ENCODE measurements at regions not wholly inside any gene's neighbourhood (a gene's known extent, or its start where the extent isn't known, plus 50 kb on each side); places are given as distances from the start of the nearest gene placed in this dataset.

DNA sequence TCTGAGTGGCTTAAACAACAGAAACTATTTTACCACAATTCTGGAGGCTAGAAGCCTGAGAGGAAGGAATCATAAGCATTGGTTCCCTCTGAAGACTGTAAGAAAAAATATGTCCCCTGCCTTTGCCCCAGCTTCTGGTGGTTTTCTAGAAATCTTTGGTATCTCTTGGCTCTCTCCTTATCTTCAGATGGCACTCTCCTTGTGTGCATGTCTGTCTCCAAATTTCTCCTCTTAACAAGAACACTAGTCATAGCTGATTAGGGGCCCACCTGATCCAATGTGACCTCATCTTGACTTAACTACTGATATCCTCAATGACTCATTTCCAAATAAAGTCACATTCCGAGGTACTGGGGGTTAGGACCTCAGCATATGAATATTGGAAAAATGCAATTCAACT lies 635.0 kb upstream of the NR3C2 start:
- intact Hi-C loops (cut with micrococcal nuclease): no loop called here
- Histone ChIP-seq H3K27ac (ENCODE audit: low read length) (no peak overlapping the region), H3K9me3 (ENCODE audit: control insufficient read depth, insufficient read depth, low read length) (no peaks in the 10 kb centered on the region), H3K27me3 (ENCODE audit: control insufficient read depth, insufficient read depth, low read length) (no peaks in the 10 kb centered on the region), H3K36me3 (ENCODE audit: control insufficient read depth, insufficient read depth, low read length) (no peaks in the 10 kb centered on the region), H3K4me3 (ENCODE audit: low read length) (no peak overlapping the region), H3K4me1 (ENCODE audit: control insufficient read depth, insufficient read depth, low read length) (no peaks in the 10 kb centered on the region)
- no peaks in the 10 kb centered on the region for H3K36me3 Mint-ChIP-seq
- H3K4me3 Mint-ChIP-seq: no peak overlapping the region
- no peak for ATAC-seq
- no peaks in the 10 kb centered on the region for H3K4me1 Mint-ChIP-seq
- TF ChIP-seq, protein P1, sequence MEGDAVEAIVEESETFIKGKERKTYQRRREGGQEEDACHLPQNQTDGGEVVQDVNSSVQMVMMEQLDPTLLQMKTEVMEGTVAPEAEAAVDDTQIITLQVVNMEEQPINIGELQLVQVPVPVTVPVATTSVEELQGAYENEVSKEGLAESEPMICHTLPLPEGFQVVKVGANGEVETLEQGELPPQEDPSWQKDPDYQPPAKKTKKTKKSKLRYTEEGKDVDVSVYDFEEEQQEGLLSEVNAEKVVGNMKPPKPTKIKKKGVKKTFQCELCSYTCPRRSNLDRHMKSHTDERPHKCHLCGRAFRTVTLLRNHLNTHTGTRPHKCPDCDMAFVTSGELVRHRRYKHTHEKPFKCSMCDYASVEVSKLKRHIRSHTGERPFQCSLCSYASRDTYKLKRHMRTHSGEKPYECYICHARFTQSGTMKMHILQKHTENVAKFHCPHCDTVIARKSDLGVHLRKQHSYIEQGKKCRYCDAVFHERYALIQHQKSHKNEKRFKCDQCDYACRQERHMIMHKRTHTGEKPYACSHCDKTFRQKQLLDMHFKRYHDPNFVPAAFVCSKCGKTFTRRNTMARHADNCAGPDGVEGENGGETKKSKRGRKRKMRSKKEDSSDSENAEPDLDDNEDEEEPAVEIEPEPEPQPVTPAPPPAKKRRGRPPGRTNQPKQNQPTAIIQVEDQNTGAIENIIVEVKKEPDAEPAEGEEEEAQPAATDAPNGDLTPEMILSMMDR (IDR thresholded peaks at IDR 0.05): no peak
- H3K27me3 Mint-ChIP-seq (ENCODE audit: low read depth in 2 of 2): no peaks in the 10 kb centered on the region
- H3K27ac Mint-ChIP-seq: no peak overlapping the region
- DNase-seq: no peak
- no CpG with 5 or more reads among the region's 1 CpG for WGBS (ENCODE audit: insufficient coverage)
- H3K9me3 Mint-ChIP-seq: peaks cover 12 to 29% of the 10 kb centered on the region in 2 donors

DNA sequence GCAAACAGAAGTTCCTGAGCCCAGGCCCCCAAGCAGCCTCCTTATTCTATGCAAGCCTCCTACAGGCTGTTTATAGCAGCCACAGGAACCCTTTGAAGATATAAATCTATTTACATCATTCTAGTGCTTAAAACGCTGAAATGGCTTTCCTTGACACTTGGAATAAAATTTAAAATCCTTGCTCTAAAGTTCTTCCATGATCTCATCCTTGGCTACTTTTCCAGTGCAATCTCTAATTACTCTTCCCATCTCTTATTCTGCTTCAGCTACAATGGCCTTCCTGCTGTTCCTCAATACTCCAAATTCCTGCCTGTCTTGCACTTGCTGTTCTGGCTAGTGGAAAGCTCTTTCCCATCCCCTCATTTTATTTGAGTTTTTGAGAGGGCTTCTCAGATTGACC lies 634.2 kb upstream of the NR3C2 start:
- no peaks in the 10 kb centered on the region for H3K4me1 Mint-ChIP-seq
- Histone ChIP-seq H3K9me3 (ENCODE audit: control insufficient read depth, insufficient read depth, low read length) (no peaks in the 10 kb centered on the region), H3K4me3 (ENCODE audit: low read length) (no peak overlapping the region), H3K36me3 (ENCODE audit: control insufficient read depth, insufficient read depth, low read length) (no peaks in the 10 kb centered on the region), H3K4me1 (ENCODE audit: control insufficient read depth, insufficient read depth, low read length) (no peaks in the 10 kb centered on the region), H3K27ac (ENCODE audit: low read length) (no peak overlapping the region), H3K27me3 (ENCODE audit: control insufficient read depth, insufficient read depth, low read length) (no peaks in the 10 kb centered on the region)
- no peaks in the 10 kb centered on the region for H3K36me3 Mint-ChIP-seq
- peaks cover 11 to 29% of the 10 kb centered on the region in 2 donors for H3K9me3 Mint-ChIP-seq
- ATAC-seq: no peak
- intact Hi-C loops (cut with micrococcal nuclease): no loop called here
- no peaks in the 10 kb centered on the region for H3K27me3 Mint-ChIP-seq (ENCODE audit: low read depth in 2 of 2)
- no peak overlapping the region for H3K4me3 Mint-ChIP-seq
- WGBS (ENCODE audit: insufficient coverage): 59% methylated on average over 1 of the region's 1 CpG
- no peak overlapping the region for H3K27ac Mint-ChIP-seq
- no peak for DNase-seq
- TF ChIP-seq, protein P1 (IDR thresholded peaks at IDR 0.05): no peak

DNA sequence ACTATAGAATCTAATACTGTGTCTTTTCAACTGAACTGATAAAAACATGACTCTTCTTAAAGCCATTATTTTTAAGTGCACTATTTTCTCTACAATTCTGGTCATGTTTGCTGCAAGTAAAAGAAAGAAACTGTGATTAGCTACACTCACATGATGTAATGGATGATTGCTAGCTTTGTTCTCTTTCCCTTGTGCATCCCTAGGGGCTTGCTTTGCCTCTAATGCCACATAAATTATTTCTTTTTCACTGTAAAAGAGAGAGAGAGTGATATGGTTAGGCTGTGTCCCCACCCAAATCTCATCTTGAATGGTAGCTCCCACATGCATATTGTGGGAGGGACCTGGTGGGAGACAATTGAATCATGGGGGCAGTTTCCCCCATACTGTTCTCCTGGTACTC lies 630.2 kb upstream of the NR3C2 start:
- intact Hi-C loops (cut with micrococcal nuclease): no loop called here

DNA sequence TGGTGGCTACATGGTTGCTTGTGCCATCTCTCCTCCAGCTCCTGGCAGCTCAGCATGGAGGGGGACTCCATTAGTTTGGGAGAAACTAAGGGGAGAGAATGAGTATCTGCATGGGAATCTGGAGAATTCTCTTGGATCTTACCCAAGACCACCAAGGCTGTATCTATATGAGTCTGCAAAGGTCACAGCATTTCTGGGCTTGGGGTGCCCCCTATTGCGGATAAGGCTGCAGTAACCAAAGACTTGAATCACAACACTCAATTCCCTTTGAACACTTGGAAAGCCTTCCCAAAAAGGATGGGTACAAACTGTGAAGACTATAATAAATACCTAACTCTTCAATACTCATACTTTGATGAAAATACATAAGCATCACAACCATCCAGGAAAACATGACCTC lies 623.5 kb upstream of the NR3C2 start:
- H3K9me3 ChIP-seq (ENCODE audit: control insufficient read depth, insufficient read depth, low read length): peaks cover 14% of the 10 kb centered on the region
- DNase-seq (no peak), ATAC-seq (no peak)
- H3K4me3 ChIP-seq (ENCODE audit: low read length): no peak overlapping the region
- H3K36me3 Mint-ChIP-seq: peaks cover 11% of the 10 kb centered on the region
- intact Hi-C loops (cut with micrococcal nuclease): no loop called here
- H3K27ac ChIP-seq (ENCODE audit: low read length): no peak overlapping the region
- no peaks in the 10 kb centered on the region for H3K27me3 Mint-ChIP-seq (ENCODE audit: low read depth in 2 of 2)
- H3K4me1 ChIP-seq (ENCODE audit: control insufficient read depth, insufficient read depth, low read length): no peaks in the 10 kb centered on the region
- peaks cover 14 to 24% of the 10 kb centered on the region in 2 donors for H3K9me3 Mint-ChIP-seq
- WGBS (ENCODE audit: insufficient coverage): 100% methylated on average over 1 of the region's 1 CpG
- H3K4me3 Mint-ChIP-seq: no peak overlapping the region
- H3K36me3 ChIP-seq (ENCODE audit: control insufficient read depth, insufficient read depth, low read length): no peaks in the 10 kb centered on the region
- TF ChIP-seq, protein P1 (IDR thresholded peaks at IDR 0.05): no peak
- H3K27ac Mint-ChIP-seq: no peak overlapping the region
- no peaks in the 10 kb centered on the region for H3K4me1 Mint-ChIP-seq
- no peaks in the 10 kb centered on the region for H3K27me3 ChIP-seq (ENCODE audit: control insufficient read depth, insufficient read depth, low read length)

More for the DNA sequence above, 630.2 kb upstream of the NR3C2 start:
- H3K9me3 ChIP-seq (ENCODE audit: control insufficient read depth, insufficient read depth, low read length): no peaks in the 10 kb centered on the region
- no peak for ATAC-seq
- Mint-ChIP-seq H3K27ac (no peak overlapping the region), H3K36me3 (no peaks in the 10 kb centered on the region), H3K27me3 (ENCODE audit: low read depth in 2 of 2) (no peaks in the 10 kb centered on the region), H3K9me3 (peaks cover 11 to 31% of the 10 kb centered on the region in 2 donors), H3K4me3 (no peak overlapping the region), H3K4me1 (no peaks in the 10 kb centered on the region)
- no peaks in the 10 kb centered on the region for H3K27me3 ChIP-seq (ENCODE audit: control insufficient read depth, insufficient read depth, low read length)
- DNase-seq: no peak
- no peak overlapping the region for H3K27ac ChIP-seq (ENCODE audit: low read length)
- no peaks in the 10 kb centered on the region for H3K36me3 ChIP-seq (ENCODE audit: control insufficient read depth, insufficient read depth, low read length)
- H3K4me1 ChIP-seq (ENCODE audit: control insufficient read depth, insufficient read depth, low read length): no peaks in the 10 kb centered on the region
- no peak overlapping the region for H3K4me3 ChIP-seq (ENCODE audit: low read length)
- TF ChIP-seq, protein P1 (IDR thresholded peaks at IDR 0.05): no peak

Data from natural killer cell (primary cell).